Activated gamma-delta T cell treated with anti-CD3 and anti-CD28 coated beads, Interleukin-2, amount 50 U/mL, for 16 hours (primary cell): ENCODE measurements at regions not wholly inside any gene's neighbourhood (a gene's known extent, or its start where the extent isn't known, plus 50 kb on each side); places are given as distances from the start of the nearest gene placed in this dataset.
"Not testable (repeated sequence)": the region's sequence is repeated elsewhere in the genome, so short reads cannot be mapped to it uniquely, and the experiment has no call there.

Source experiments
- DNase-seq: peaks from one replicate; pipeline ENCODE4 v3.0.0-alpha.2; 2020; ENCODE audit warnings: low read depth

GRCh38 chr9:30800421-30800820 lies 1584.0 kb upstream of the ACO1 start:
- no peak for DNase-seq

GRCh38 chr9:30812821-30813220 lies 1571.6 kb upstream of the ACO1 start:
- no peak for DNase-seq

GRCh38 chr9:30815585-30815984 lies 1568.9 kb upstream of the ACO1 start:
- no peak for DNase-seq

GRCh38 chr9:30845136-30845535 lies 1539.3 kb upstream of the ACO1 start:
- DNase-seq, result no peak

- no peak for DNase-seq
Observed at GRCh38 chr9:30846651-30847050, 1537.8 kb upstream of the ACO1 start.

GRCh38 chr9:30851600-30851999 lies 1532.8 kb upstream of the ACO1 start:
- no peak for DNase-seq

- no peak for DNase-seq
Observed at GRCh38 chr9:30900706-30901105, 1483.7 kb upstream of the ACO1 start.

- no peak for DNase-seq
Observed at GRCh38 chr9:30913331-30913730, 1471.1 kb upstream of the ACO1 start.

- DNase-seq, result no peak
Observed at GRCh38 chr9:30915451-30915850, 1469.0 kb upstream of the ACO1 start.

GRCh38 chr9:30925126-30925525 lies 1459.3 kb upstream of the ACO1 start:
- DNase-seq, result no peak

GRCh38 chr9:30925635-30926034 lies 1458.8 kb upstream of the ACO1 start:
- no peak for DNase-seq

GRCh38 chr9:30928045-30928444 lies 1456.4 kb upstream of the ACO1 start:
- DNase-seq, result no peak

- no peak for DNase-seq
Observed at GRCh38 chr9:30932226-30932625, 1452.2 kb upstream of the ACO1 start.

GRCh38 chr9:30935730-30936129 lies 1448.7 kb upstream of the ACO1 start:
- DNase-seq, result no peak

GRCh38 chr9:30937106-30937505 lies 1447.3 kb upstream of the ACO1 start:
- DNase-seq, result no peak

- not testable (repeated sequence) for DNase-seq
Observed at GRCh38 chr9:30942852-30943251, 1441.6 kb upstream of the ACO1 start.

GRCh38 chr9:30943446-30944224 lies 1440.8 kb upstream of the ACO1 start:
- no peak for DNase-seq

- DNase-seq, result no peak
Observed at GRCh38 chr9:30944225-30944569, 1440.2 kb upstream of the ACO1 start.

GRCh38 chr9:30944741-30945280 lies 1439.6 kb upstream of the ACO1 start:
- no peak for DNase-seq

- DNase-seq, result no peak
Observed at GRCh38 chr9:30964332-30964731, 1420.1 kb upstream of the ACO1 start.

GRCh38 chr9:30967476-30967875 lies 1417.0 kb upstream of the ACO1 start:
- no peak for DNase-seq

- DNase-seq, result no peak
Observed at GRCh38 chr9:30970186-30970585, 1414.3 kb upstream of the ACO1 start.

GRCh38 chr9:30970812-30971211 lies 1413.6 kb upstream of the ACO1 start:
- DNase-seq, result no peak

GRCh38 chr9:30972654-30973053 lies 1411.8 kb upstream of the ACO1 start:
- DNase-seq, result no peak
